Keratinocyte (primary cell): ENCODE measurements at regions not wholly inside any gene's neighbourhood (a gene's known extent, or its start where the extent isn't known, plus 50 kb on each side); places are given as distances from the start of the nearest gene placed in this dataset.

Experiments
- DNase-seq: peaks from one replicate; pipeline ENCODE4 v3.0.0-alpha.2; 2011; ENCODE audit warnings: low read depth, missing footprints, low spot score
- FAIRE-seq: peaks from 2 replicates; lab custom pipeline; 2011; peaks lifted over from hg19 to GRCh38; lab: Jason Lieb, UNC
- H2AFZ ChIP-seq: 2 replicates; pipeline ENCODE4 v1.6.0; 2012; ENCODE audit warnings: low read length, control low read depth, inconsistent platforms; ENCODE audit not compliant: control insufficient read depth
- H3K27ac ChIP-seq: 2 replicates; pipeline ENCODE4 v1.5.1; 2011; ENCODE audit warnings: low read length; ENCODE audit not compliant: control insufficient read depth, insufficient read depth
- H3K27me3 ChIP-seq: 3 replicates; pipeline ENCODE4 v1.6.0; 2011; ENCODE audit warnings: low read length; ENCODE audit not compliant: control insufficient read depth, insufficient read depth; ENCODE audit errors: extremely low read depth
- H3K36me3 ChIP-seq, 2 experiments: 2 replicates in 1 of 2; 3 replicates in 1 of 2; pipeline ENCODE4 v1.5.1; 2011; ENCODE audit warnings: low read length in 2 of 2, mild to moderate bottlenecking in 1 of 2; ENCODE audit not compliant: control insufficient read depth in 2 of 2, insufficient read depth in 2 of 2; ENCODE audit errors: extremely low read depth in 1 of 2
- H3K4me1 ChIP-seq: 3 replicates; pipeline ENCODE4 v1.5.1; 2011; ENCODE audit warnings: low read length; ENCODE audit not compliant: control insufficient read depth, insufficient read depth; ENCODE audit errors: extremely low read depth
- H3K4me2 ChIP-seq: 3 replicates; pipeline ENCODE4 v1.6.0; 2011; ENCODE audit warnings: low read depth, low read length; ENCODE audit not compliant: control insufficient read depth, insufficient read depth; ENCODE audit errors: extremely low read depth
- H3K4me3 ChIP-seq, 3 experiments: fragments of 200-600 bp in 1 of 3; sonication (generic) in 1 of 3; 2 replicates in 2 of 3; 3 replicates in 1 of 3; pipeline ENCODE4 v1.5.1; 2011 to 2016; ENCODE audit warnings: low read length in 3 of 3, mild to moderate bottlenecking in 3 of 3, control low read depth in 2 of 3, inconsistent platforms in 1 of 3, low read depth in 1 of 3, mixed read lengths in 1 of 3, mixed run types in 1 of 3, moderate library complexity in 1 of 3; ENCODE audit not compliant: control insufficient read depth in 2 of 3, insufficient read depth in 2 of 3; ENCODE audit errors: extremely low read depth in 1 of 3
- H3K79me2 ChIP-seq: 2 replicates; pipeline ENCODE4 v1.6.0; 2012; ENCODE audit warnings: low read length; ENCODE audit not compliant: control insufficient read depth, insufficient read depth
- H3K9ac ChIP-seq: 3 replicates; pipeline ENCODE4 v1.6.0; 2011; ENCODE audit warnings: low read length; ENCODE audit not compliant: control insufficient read depth, insufficient read depth; ENCODE audit errors: extremely low read depth
- H3K9me1 ChIP-seq: 3 replicates; pipeline ENCODE4 v1.6.0; 2011; ENCODE audit warnings: low read length; ENCODE audit not compliant: control insufficient read depth, insufficient read depth; ENCODE audit errors: extremely low read depth
- H3K9me3 ChIP-seq: 2 replicates; pipeline ENCODE4 v1.5.1; 2012; ENCODE audit warnings: low read depth, low read length; ENCODE audit not compliant: control insufficient read depth
- H4K20me1 ChIP-seq: 3 replicates; pipeline ENCODE4 v1.6.0; 2011; ENCODE audit warnings: low read length; ENCODE audit not compliant: control insufficient read depth, insufficient read depth; ENCODE audit errors: extremely low read depth
- EZH2 ChIP-seq: IDR thresholded peaks from one replicate; pipeline ENCODE4 v1.6.1; 2012; ENCODE audit warnings: inconsistent platforms, mild to moderate bottlenecking, low read length, moderate library complexity
- dilution Hi-C: fragments of 300-500 bp; cut with MboI; formaldehyde crosslinking; loops from one replicate; pipeline ENCODE4 v1.7.0; 2020; ENCODE audit warnings: low sequenced_read_pairs; ENCODE audit not compliant: extremely low pct_ligation_motif_present
- TF ChIP-seq, protein P1 (sequence below), 3 experiments: IDR thresholded peaks in 1 of 3; conservative IDR thresholded peaks in 1 of 3; optimal IDR thresholded peaks in 1 of 3; 2 replicates in 2 of 3; 3 replicates in 1 of 3; pipeline versions ENCODE3 to v1.5.1; 2011; ENCODE audit warnings: low read length in 3 of 3, mild to moderate bottlenecking in 3 of 3, moderate library complexity in 2 of 3, control low read depth in 1 of 3, inconsistent platforms in 1 of 3; ENCODE audit not compliant: insufficient read depth in 2 of 3; ENCODE audit errors: extremely low read depth in 1 of 3

DNA sequence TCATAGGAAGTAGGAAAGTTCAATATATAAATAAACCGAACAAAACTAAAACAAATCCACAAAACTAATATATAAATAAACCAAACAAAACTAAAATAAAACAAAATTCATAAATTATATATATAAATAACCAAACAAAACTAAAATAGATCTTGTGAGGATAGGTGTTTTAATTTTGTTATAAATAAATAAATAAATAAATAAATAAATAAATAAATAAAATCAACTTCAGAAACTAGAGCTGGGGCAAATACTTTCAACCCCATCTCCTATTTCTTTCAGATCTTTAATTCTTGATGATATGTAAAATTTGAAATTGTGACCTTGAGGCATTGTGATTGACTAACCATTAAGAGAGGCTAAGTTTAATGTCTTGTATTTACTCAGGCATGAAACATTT is 416.1 kb downstream of the SAMD5 start:
- FAIRE-seq (no peak), DNase-seq (no peak)
- H4K20me1 ChIP-seq = no peaks in the 10 kb centered on the region
- no peak overlapping the region for H3K27ac ChIP-seq
- H3K9me1 ChIP-seq = no peaks in the 10 kb centered on the region
- no peaks in the 10 kb centered on the region for H3K27me3 ChIP-seq
- TF ChIP-seq, protein P1, sequence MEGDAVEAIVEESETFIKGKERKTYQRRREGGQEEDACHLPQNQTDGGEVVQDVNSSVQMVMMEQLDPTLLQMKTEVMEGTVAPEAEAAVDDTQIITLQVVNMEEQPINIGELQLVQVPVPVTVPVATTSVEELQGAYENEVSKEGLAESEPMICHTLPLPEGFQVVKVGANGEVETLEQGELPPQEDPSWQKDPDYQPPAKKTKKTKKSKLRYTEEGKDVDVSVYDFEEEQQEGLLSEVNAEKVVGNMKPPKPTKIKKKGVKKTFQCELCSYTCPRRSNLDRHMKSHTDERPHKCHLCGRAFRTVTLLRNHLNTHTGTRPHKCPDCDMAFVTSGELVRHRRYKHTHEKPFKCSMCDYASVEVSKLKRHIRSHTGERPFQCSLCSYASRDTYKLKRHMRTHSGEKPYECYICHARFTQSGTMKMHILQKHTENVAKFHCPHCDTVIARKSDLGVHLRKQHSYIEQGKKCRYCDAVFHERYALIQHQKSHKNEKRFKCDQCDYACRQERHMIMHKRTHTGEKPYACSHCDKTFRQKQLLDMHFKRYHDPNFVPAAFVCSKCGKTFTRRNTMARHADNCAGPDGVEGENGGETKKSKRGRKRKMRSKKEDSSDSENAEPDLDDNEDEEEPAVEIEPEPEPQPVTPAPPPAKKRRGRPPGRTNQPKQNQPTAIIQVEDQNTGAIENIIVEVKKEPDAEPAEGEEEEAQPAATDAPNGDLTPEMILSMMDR (optimal IDR thresholded peaks at IDR 0.05 in 1 of 3, IDR thresholded peaks at IDR 0.05 in 1 of 3, conservative IDR thresholded peaks at IDR 0.05 in 1 of 3; ENCODE audit: extremely low read depth in 1 of 3, insufficient read depth in 2 of 3, low read length in 3 of 3) = no peak
- TF ChIP-seq EZH2 = no peak
- H2AFZ ChIP-seq = no peak overlapping the region
- no peaks in the 10 kb centered on the region for H3K4me1 ChIP-seq
- no peak overlapping the region for H3K4me2 ChIP-seq
- dilution Hi-C loops = no loop called here
- no peak overlapping the region for H3K4me3 ChIP-seq
- H3K9me3 ChIP-seq = no peaks in the 10 kb centered on the region
- no peaks in the 10 kb centered on the region for H3K36me3 ChIP-seq
- no peaks in the 10 kb centered on the region for H3K79me2 ChIP-seq
- no peak overlapping the region for H3K9ac ChIP-seq

DNA sequence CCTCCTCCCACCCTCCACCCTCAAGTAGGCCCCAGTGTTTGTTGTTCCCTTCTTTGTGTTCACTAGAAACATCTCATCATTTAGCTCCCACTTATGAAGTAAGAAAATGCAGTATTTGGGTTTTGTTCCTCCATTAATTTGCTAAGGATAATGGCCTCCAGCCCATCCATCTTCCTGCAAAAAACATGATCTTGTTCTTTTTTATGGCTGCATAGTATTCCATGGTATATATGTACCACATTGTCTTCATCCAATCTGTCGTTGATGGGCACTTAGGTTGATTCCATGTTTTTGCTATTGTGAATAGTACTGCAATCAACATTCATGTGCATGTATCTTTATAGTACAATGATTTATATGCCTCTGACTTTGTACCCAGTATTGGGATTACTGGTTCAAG is 416.8 kb upstream of the SASH1 start:
- no peaks in the 10 kb centered on the region for H3K9me3 ChIP-seq
- no peak overlapping the region for H3K9ac ChIP-seq
- no peak overlapping the region for H2AFZ ChIP-seq
- TF ChIP-seq, protein P1 (optimal IDR thresholded peaks at IDR 0.05 in 1 of 3, IDR thresholded peaks at IDR 0.05 in 1 of 3, conservative IDR thresholded peaks at IDR 0.05 in 1 of 3; ENCODE audit: extremely low read depth in 1 of 3, insufficient read depth in 2 of 3, low read length in 3 of 3) = no peak
- no peak overlapping the region for H3K27ac ChIP-seq
- H4K20me1 ChIP-seq = no peaks in the 10 kb centered on the region
- FAIRE-seq (no peak), DNase-seq (no peak)
- no peaks in the 10 kb centered on the region for H3K27me3 ChIP-seq
- no peaks in the 10 kb centered on the region for H3K36me3 ChIP-seq
- no peaks in the 10 kb centered on the region for H3K9me1 ChIP-seq
- dilution Hi-C loops = no loop called here
- no peaks in the 10 kb centered on the region for H3K79me2 ChIP-seq
- no peaks in the 10 kb centered on the region for H3K4me1 ChIP-seq
- H3K4me3 ChIP-seq = no peak overlapping the region
- H3K4me2 ChIP-seq = no peak overlapping the region
